ENCODE measurements at regions not wholly inside any gene's neighbourhood (a gene's known extent, or its start where the extent isn't known, plus 50 kb on each side); places are given as distances from the start of the nearest gene placed in this dataset.

- TF ChIP-seq MAFK (IDR thresholded peaks at IDR 0.05; ENCODE audit: low read depth, low read length) (no peak), POLR2A (IDR thresholded peaks at IDR 0.05; ENCODE audit: low read depth, low read length) (no peak), NFE2L2 (IDR thresholded peaks at IDR 0.05; ENCODE audit: low read depth, low read length) (no peak), USF2 (IDR thresholded peaks at IDR 0.05; ENCODE audit: low read depth, low read length) (no peak), MAZ (IDR thresholded peaks at IDR 0.05; ENCODE audit: borderline replicate concordance, low read depth, low read length) (no peak), CHD1 (IDR thresholded peaks at IDR 0.05; ENCODE audit: low read depth, low read length) (no peak), RCOR1 (IDR thresholded peaks at IDR 0.05; ENCODE audit: insufficient replicate concordance, low read length) (no peak), SMC3 (IDR thresholded peaks at IDR 0.05; ENCODE audit: low read depth, low read length) (no peak)
- no peak overlapping the region for H4K91ac ChIP-seq (ENCODE audit: insufficient read depth, low read depth, low read length)
- no peak overlapping the region for H3K4me3 ChIP-seq (ENCODE audit: insufficient read depth, low read depth, low read length)
- ChIA-PET CTCF (no interaction called here), POLR2A (ENCODE audit: unreplicated experiment) (no interaction called here)
- DNase-seq (no peak), ATAC-seq (ENCODE audit: low read depth) (no peak)
- H3K9ac ChIP-seq (ENCODE audit: low read depth, low read length) = no peak overlapping the region
- H3K18ac ChIP-seq (ENCODE audit: low read depth, low read length) = no peak overlapping the region
- no peaks in the 10 kb centered on the region for H3K9me1 ChIP-seq (ENCODE audit: insufficient read depth, low read length)
- no peak overlapping the region for H2BK15ac ChIP-seq (ENCODE audit: low read depth, low read length)
- no peak overlapping the region for H3K56ac ChIP-seq (ENCODE audit: extremely low read depth, insufficient read depth, low read length)
- H4K8ac ChIP-seq (ENCODE audit: low read depth in 2 of 2, low read length in 2 of 2) = no peak overlapping the region
- H4K5ac ChIP-seq (ENCODE audit: low read depth, low read length) = no peak overlapping the region
- no peaks in the 10 kb centered on the region for H3K79me1 ChIP-seq (ENCODE audit: low read depth in 1 of 2, low read length in 2 of 2)
- H3K9me3 ChIP-seq (ENCODE audit: control insufficient read depth, insufficient read depth, low read length) = peaks cover 25% of the 10 kb centered on the region
- H3K14ac ChIP-seq (replicated peaks; ENCODE audit: low read depth, low read length) = no peak overlapping the region
- no peak overlapping the region for H2AFZ ChIP-seq (replicated peaks; ENCODE audit: low read length, poor library complexity)
- 90% methylated on average over 2 of the region's 5 CpGs; no CpG with 5 or more reads in 1 of the 2 experiments for WGBS, 2 experiments (ENCODE audit: extremely low coverage in 2 of 2, insufficient read length in 1 of 2)
- no peak overlapping the region for H2BK20ac ChIP-seq (ENCODE audit: low read depth, low read length)
- no peaks in the 10 kb centered on the region for H3K4me1 ChIP-seq (ENCODE audit: control insufficient read depth, insufficient read depth, low read length)
- no peaks in the 10 kb centered on the region for H4K20me1 ChIP-seq (ENCODE audit: insufficient read depth, low read length)
- intact Hi-C loops (cut with micrococcal nuclease) = no loop called here
- H3K23ac ChIP-seq (ENCODE audit: low read depth, low read length) = no peak overlapping the region
- BruUV-seq (replicated peaks) = no TSS peak
- H2BK120ac ChIP-seq (ENCODE audit: low read depth, low read length) = no peak overlapping the region
- no peak overlapping the region for H2AK5ac ChIP-seq (ENCODE audit: low read depth, low read length)
- no peak overlapping the region for H2BK5ac ChIP-seq (ENCODE audit: low read depth, low read length, poor library complexity, severe bottlenecking)
- H3K4ac ChIP-seq (ENCODE audit: low read depth, low read length) = no peak overlapping the region
- dilution Hi-C loops (cut with HindIII; ENCODE audit: low sequenced_read_pairs, unreplicated experiment) = no loop called here
- no peak overlapping the region for H3K4me2 ChIP-seq (ENCODE audit: low read depth, low read length)
- no peak overlapping the region for H2AK9ac ChIP-seq (replicated peaks; ENCODE audit: low read depth, low read length, poor library complexity)
- H3K36me3 ChIP-seq (ENCODE audit: control insufficient read depth, insufficient read depth, low read length) = no peaks in the 10 kb centered on the region
- no peaks in the 10 kb centered on the region for H3K27me3 ChIP-seq (ENCODE audit: control insufficient read depth, insufficient read depth, low read length)
- H3K27ac ChIP-seq (ENCODE audit: insufficient read depth, low read length) = no peak overlapping the region
- in situ Hi-C loops (cut with MboI; ENCODE audit: low sequenced_read_pairs) = no loop called here
Observed at GRCh38 chr7:156167987-156168386, 355.7 kb upstream of the SHH start.
